NCI-H748 treated with DMSO at 0.1 percent for 48 hours (cell line): ENCODE measurements at regions not wholly inside any gene's neighbourhood (a gene's known extent, or its start where the extent isn't known, plus 50 kb on each side); places are given as distances from the start of the nearest gene placed in this dataset.
"Not testable (repeated sequence)": the region's sequence is repeated elsewhere in the genome, so short reads cannot be mapped to it uniquely, and the experiment has no call there.

Experiments
- DNase-seq: peaks from one replicate; lab custom pipeline; 2025; lab: John Stamatoyannopoulos, UW

- DNase-seq, result no peak
Observed at GRCh38 chr5:29252390-29252789, 1941.1 kb upstream of the CDH6 start.

GRCh38 chr5:29247346-29248028 lies 1946.0 kb upstream of the CDH6 start:
- DNase-seq, result no peak

- no peak for DNase-seq
Observed at GRCh38 chr5:29240379-29240778, 1953.1 kb upstream of the CDH6 start.

GRCh38 chr5:29239606-29240005 lies 1953.9 kb upstream of the CDH6 start:
- DNase-seq, result no peak

DNA sequence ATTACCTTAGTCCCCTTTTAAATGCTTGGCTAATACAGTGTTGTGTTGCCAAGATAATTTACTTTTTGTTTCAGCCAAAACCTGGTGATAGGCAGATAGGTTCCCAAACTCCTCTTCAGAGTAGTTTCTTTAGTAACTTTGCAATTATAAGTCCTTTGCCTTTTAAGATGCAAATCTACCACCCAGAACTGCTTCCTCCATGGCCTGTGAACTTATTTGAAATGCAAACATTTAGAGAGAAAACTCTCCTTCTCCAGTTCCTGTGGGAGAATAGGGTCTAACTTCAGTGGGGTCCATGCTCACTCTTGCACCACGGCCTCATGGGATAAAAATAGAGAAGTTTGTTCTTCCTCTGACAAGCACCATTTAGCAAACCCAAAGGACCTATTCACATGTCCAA lies 1955.4 kb upstream of the CDH6 start:
- no peak for DNase-seq

- DNase-seq, result no peak
Observed at GRCh38 chr5:29231154-29231553, 1962.3 kb upstream of the CDH6 start.

DNA sequence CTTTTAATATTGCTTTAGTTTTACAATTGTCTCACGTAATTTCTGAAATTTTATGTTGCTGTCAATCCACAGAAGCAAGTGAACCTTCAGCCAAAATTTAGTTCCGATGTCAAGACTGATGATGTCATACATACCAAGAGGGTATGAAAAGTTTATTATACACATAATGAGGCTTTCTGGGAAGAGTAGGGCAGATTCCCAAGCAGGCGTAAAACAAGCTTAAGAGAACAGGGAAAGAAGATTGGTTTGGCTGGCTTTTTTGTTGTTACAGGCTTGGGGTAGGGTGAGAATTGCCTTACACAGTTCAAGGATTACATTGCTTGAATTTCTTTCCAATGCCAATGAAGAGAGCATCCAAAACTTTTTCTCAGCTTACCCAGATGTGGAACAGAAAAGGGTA lies 1962.9 kb upstream of the CDH6 start:
- DNase-seq, result no peak

- no peak for DNase-seq
Observed at GRCh38 chr5:29229461-29229860, 1964.0 kb upstream of the CDH6 start.

- peak; percentile 70 for DNase-seq
Observed at GRCh38 chr5:29218138-29218537, 1975.3 kb upstream of the CDH6 start.

DNA sequence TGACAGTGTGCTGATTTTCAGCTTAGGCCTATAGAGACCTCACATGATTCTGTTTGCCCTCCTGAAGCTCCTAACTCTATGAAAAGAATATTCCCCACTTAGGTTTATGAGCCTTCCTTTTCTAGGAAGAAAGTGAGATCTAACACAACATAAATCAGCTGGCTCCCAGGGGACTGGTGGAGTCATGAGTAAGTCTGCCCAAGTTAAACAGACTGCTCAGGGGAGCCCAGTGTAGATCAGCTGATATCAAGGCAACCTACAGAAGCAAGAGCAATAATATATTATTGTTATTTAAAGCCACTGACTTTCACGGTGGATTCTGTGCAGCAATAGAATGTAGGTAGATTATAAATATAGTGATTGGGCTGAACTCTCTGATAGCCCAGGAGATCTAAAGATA lies 1978.6 kb upstream of the CDH6 start:
- no peak for DNase-seq

DNA sequence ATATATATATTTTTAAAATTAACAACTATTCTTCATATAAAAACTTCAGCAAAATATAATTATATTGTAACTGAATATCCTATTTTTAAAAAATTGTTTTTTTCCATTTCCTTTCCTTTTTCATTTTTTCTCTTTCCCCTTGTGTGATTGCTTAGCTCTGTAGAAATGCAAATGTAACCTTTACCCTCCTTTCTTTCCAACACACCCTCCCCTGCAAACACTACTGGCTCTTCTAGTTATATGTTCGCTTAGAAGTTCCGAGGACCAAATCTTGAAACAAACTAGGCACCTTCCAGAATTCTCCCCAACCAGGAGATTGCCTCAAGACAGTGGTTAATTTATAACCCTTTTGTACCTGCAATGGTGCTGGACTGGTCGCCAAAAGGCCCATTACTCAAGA lies 1980.0 kb upstream of the CDH6 start:
- DNase-seq, result no peak

- DNase-seq, result no peak
Observed at GRCh38 chr5:29208024-29208423, 1985.5 kb upstream of the CDH6 start.

DNA sequence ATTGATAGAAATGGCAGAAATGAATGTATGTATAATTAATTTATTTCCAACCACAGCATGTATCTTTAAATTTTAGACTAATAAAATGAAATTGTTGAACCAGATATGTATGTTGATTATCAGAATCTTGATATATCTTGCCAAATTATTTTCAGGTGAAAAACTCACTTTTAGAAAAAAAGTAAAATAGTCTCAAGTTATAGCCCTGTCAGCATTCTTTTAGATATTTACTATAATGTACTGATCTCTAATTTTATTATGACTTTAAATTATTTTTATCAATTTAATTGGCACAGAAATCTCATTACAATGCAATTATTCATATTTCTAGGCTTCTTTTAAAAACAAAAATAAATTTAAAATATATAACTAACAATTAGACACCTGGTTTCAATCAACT lies 1990.4 kb upstream of the CDH6 start:
- no peak for DNase-seq

DNA sequence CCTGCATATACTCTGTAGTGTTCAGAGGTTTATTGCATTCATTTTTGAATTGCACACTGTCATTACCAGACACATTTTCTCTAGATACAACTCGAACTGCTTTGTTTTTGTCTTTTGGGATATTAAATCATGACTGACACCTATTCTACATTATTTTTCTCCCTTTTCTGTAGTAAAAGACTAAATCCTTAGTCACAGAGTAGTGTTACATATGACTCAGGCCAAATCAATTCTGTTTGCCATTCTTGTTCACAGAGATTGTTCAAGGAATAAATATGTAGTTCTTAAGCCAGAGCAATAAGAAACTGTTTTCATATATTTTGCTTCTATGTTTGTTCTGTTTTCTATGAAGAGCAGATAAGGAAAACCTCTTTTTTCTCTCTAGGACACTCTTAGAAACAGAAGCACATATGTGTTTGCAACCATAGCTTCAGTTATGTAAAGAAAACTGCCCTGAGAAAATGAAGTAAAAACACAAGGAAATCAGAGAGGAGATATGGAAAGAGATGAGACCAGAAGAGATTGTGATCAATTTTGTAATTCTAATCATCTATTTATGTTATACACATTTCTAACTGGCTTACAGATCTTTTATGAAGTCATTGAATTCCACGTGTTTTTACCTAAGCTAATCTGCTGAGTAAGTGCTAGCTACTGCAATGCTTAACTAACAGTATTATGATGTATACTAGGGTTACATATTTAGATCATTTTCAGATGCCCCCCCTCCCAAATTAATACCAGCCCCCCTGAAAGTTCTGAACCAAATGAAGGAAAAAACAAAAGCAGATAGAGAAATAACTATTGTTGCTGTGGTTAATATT lies 1995.6 kb upstream of the CDH6 start:
- no peak for DNase-seq

DNA sequence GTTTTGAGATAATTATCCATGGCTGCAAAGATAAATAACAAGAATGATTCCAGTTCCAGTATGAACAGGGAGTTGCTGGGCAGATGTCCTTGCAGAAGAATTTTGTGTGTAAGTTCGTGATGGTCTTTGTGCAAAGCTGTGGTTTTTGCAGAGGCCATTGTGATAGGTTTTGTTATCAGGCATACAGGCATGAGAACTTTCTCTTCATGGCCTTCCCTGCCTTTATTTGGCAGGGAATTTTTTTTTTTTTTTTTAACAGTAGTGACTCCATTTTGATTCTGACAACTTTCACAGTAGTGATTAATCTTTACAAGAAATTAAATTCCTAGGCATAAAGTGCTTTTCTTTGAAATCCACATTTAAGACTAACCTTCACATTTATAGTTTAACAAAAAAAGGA lies 1999.5 kb upstream of the CDH6 start:
- DNase-seq, result peak; percentile 51

GRCh38 chr5:29191269-29192048 lies 2002.0 kb upstream of the CDH6 start:
- peak; percentile 55 for DNase-seq

GRCh38 chr5:29190398-29190797 lies 2003.1 kb upstream of the CDH6 start:
- DNase-seq, result not testable (repeated sequence)

- DNase-seq, result not testable (repeated sequence)
Observed at GRCh38 chr5:29186380-29186779, 2007.1 kb upstream of the CDH6 start.

DNA sequence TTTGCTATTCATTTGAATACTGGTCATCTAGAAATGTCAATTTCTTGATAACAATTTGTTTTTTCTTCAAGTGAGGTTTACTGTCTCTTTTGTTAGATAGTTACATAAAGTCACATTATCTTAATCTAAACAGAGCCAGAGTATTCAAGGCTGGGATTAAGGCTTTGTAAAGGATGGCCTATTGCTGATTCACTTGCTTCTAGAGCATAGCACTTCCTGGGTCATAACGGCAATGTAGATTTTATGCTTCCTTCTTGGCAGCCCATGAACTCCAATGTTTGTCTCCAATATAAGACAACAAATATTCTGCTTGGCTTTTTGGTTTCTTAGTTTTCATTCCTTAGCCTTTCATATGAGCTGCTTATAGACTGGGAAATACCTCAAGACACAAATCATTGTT lies 2007.9 kb upstream of the CDH6 start:
- no peak for DNase-seq

DNA sequence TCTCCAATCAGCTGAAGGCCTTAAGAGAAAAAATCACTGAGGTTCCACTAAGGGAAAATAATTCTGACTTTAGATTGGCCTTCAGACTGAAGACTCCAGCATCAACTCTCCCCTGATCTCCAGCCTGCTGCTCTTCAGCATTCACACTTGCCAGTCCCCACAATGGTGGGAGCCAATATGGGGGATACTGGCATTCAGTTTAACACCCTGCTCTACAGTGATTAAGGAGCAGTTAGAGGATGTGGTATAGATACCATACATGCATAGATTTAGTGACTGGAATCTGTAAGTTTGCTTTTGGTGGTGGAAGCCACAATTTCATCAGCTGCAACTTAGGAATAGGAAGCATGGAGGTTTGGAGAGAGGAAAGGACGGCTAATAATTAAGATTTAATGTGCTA lies 2017.7 kb upstream of the CDH6 start:
- no peak for DNase-seq

GRCh38 chr5:29170599-29170998 lies 2022.9 kb upstream of the CDH6 start:
- no peak for DNase-seq

GRCh38 chr5:29169886-29170285 lies 2023.6 kb upstream of the CDH6 start:
- no peak for DNase-seq

- DNase-seq, result peak; percentile 98
Observed at GRCh38 chr5:29162297-29162696, 2031.2 kb upstream of the CDH6 start.
